K562 (cell line): ENCODE measurements at regions not wholly inside any gene's neighbourhood (a gene's known extent, or its start where the extent isn't known, plus 50 kb on each side); places are given as distances from the start of the nearest gene placed in this dataset.

Experiments
- CHD7 ChIP-seq: fragments of 200-600 bp; sonication (generic); IDR thresholded peaks from one replicate; pipeline ENCODE4 v1.6.1; 2012; ENCODE audit warnings: mild to moderate bottlenecking, low read depth, low read length, inconsistent platforms
- EP400 ChIP-seq: fragments of 450-650 bp; IDR thresholded peaks from 2 replicates; pipeline ENCODE4 v1.6.1; 2017; ENCODE audit warnings: antibody characterized with exemption, mild to moderate bottlenecking, moderate library complexity

GRCh38 chr2:103552775-103553174 lies 790.9 kb downstream of the TMEM182 start (continued):
- TF ChIP-seq CHD7 (no peak), EP400 (no peak)
